ENCODE measurements at regions not wholly inside any gene's neighbourhood (a gene's known extent, or its start where the extent isn't known, plus 50 kb on each side); places are given as distances from the start of the nearest gene placed in this dataset.

GRCh38 chr6:149236589-149236988 lies 80.9 kb upstream of the TAB2 start:
- no peak for TF ChIP-seq CTCF (IDR thresholded peaks at IDR 0.05)
- no peaks in the 10 kb centered on the region for H3K9me3 ChIP-seq
- no peak overlapping the region for H3K27ac ChIP-seq
- DNase-seq (no peak), FAIRE-seq (no peak), ATAC-seq (peak; percentile 59 to 77 (median 66))
- intact Hi-C loops (cut with DNase I): loop anchor here in 1 of 3 donors (10.0 kb wide), 1 partner anchor 142 kb away; no protein-coding TSS in a partner anchor
- no peaks in the 10 kb centered on the region for H3K27me3 ChIP-seq
- H3K36me3 ChIP-seq: no peaks in the 10 kb centered on the region
- no peak overlapping the region for H3K4me3 ChIP-seq
- H3K4me1 ChIP-seq: peaks cover 13 to 45% (median 25%) of the 10 kb centered on the region in 3 donors

GRCh38 chr6:149237464-149237863 lies 80.0 kb upstream of the TAB2 start:
- Histone ChIP-seq H3K27me3 (no peaks in the 10 kb centered on the region), H3K4me1 (peaks cover 13 to 45% (median 25%) of the 10 kb centered on the region in 3 donors), H3K9me3 (no peaks in the 10 kb centered on the region), H3K36me3 (no peaks in the 10 kb centered on the region), H3K27ac (no peak overlapping the region), H3K4me3 (no peak overlapping the region)
- ATAC-seq: no peak
- intact Hi-C loops (cut with DNase I): loop anchor here in 1 of 3 donors (10.0 kb wide), 1 partner anchor 143 kb away; no protein-coding TSS in a partner anchor
- 94 to 97% methylated on average over 6 of the region's 6 CpGs for WGBS, 2 donors
- FAIRE-seq: no peak
- no peak for TF ChIP-seq CTCF (IDR thresholded peaks at IDR 0.05)
- DNase-seq: no peak

- intact Hi-C loops (cut with DNase I): loop anchor here in 1 of 3 donors (10.0 kb wide), 1 partner anchor 145 kb away; no protein-coding TSS in a partner anchor
- no peak for TF ChIP-seq CTCF (IDR thresholded peaks at IDR 0.05)
- DNase-seq: no peak
Measured at GRCh38 chr6:149239573-149240209, 77.8 kb upstream of the TAB2 start.

GRCh38 chr6:149242883-149243282 lies 74.6 kb upstream of the TAB2 start:
- no peaks in the 10 kb centered on the region for H3K27me3 ChIP-seq
- ATAC-seq (no peak), FAIRE-seq (no peak), DNase-seq (no peak)
- WGBS, 2 donors: 78% methylated on average over 5 of the region's 5 CpGs
- no peaks in the 10 kb centered on the region for H3K9me3 ChIP-seq
- no peak overlapping the region for H3K4me3 ChIP-seq
- intact Hi-C loops (cut with DNase I): no loop called here
- H3K27ac ChIP-seq: no peak overlapping the region
- TF ChIP-seq CTCF (IDR thresholded peaks at IDR 0.05): no peak
- no peaks in the 10 kb centered on the region for H3K36me3 ChIP-seq
- no peaks in the 10 kb centered on the region for H3K4me1 ChIP-seq

More at GRCh38 chr6:149239573-149240209, 77.8 kb upstream of the TAB2 start:
- Histone ChIP-seq H3K4me1 (peaks cover 10 to 24% (median 15%) of the 10 kb centered on the region in 3 donors), H3K36me3 (no peaks in the 10 kb centered on the region), H3K27me3 (no peaks in the 10 kb centered on the region), H3K9me3 (no peaks in the 10 kb centered on the region), H3K4me3 (no peak overlapping the region), H3K27ac (no peak overlapping the region)
- FAIRE-seq (no peak), ATAC-seq (no peak)
- WGBS, 2 donors: 94 to 97% methylated on average over 6 of the region's 6 CpGs

GRCh38 chr6:149244105-149244504 lies 73.4 kb upstream of the TAB2 start:
- H3K27ac ChIP-seq: no peak overlapping the region
- H3K4me1 ChIP-seq: no peaks in the 10 kb centered on the region
- no peak for DNase-seq
- H3K36me3 ChIP-seq: no peaks in the 10 kb centered on the region
- TF ChIP-seq CTCF (IDR thresholded peaks at IDR 0.05): no peak
- intact Hi-C loops (cut with DNase I): no loop called here
- FAIRE-seq: no peak
- H3K4me3 ChIP-seq: no peak overlapping the region
- ATAC-seq: no peak
- no peaks in the 10 kb centered on the region for H3K9me3 ChIP-seq
- 75 to 81% methylated on average over 7 of the region's 7 CpGs for WGBS, 2 donors
- H3K27me3 ChIP-seq: no peaks in the 10 kb centered on the region

All from pancreas (tissue), 10 donors.